Liver (tissue), 8 donors: ENCODE measurements at regions not wholly inside any gene's neighbourhood (a gene's known extent, or its start where the extent isn't known, plus 50 kb on each side); places are given as distances from the start of the nearest gene placed in this dataset.

Experiments used
- DNase-seq: peaks from one replicate; pipeline ENCODE4 v3.0.0-alpha.2; 2017; ENCODE audit warnings: low spot score
- H3K27ac ChIP-seq, 2 donors: one replicate each; pipeline ENCODE4 v1.7.0; 2013; ENCODE audit warnings: inconsistent platforms in 2 of 2, low read length in 2 of 2, control low read depth in 1 of 2, low read depth in 1 of 2, mild to moderate bottlenecking in 1 of 2
- H3K27me3 ChIP-seq, 4 donors: one replicate each; pipeline versions ENCODE4 v1.6.1 to v1.7.0; 2013; ENCODE audit warnings: low read length in 3 of 4, inconsistent platforms in 1 of 4, mild to moderate bottlenecking in 1 of 4, moderate library complexity in 1 of 4; ENCODE audit not compliant: control insufficient read depth in 4 of 4, insufficient read depth in 4 of 4
- H3K36me3 ChIP-seq, 4 donors: one replicate each; pipeline versions ENCODE4 v1.6.1 to v1.7.0; 2013; ENCODE audit warnings: low read length in 3 of 4, mild to moderate bottlenecking in 3 of 4, low read depth in 1 of 4, moderate library complexity in 1 of 4; ENCODE audit not compliant: control insufficient read depth in 4 of 4, insufficient read depth in 3 of 4
- H3K4me1 ChIP-seq, 4 donors: one replicate each; pipeline versions ENCODE4 v1.6.1 to v1.7.0; 2013; ENCODE audit warnings: low read length in 3 of 4, mild to moderate bottlenecking in 3 of 4, moderate library complexity in 1 of 4; ENCODE audit not compliant: control insufficient read depth in 4 of 4, insufficient read depth in 4 of 4
- H3K4me3 ChIP-seq, 3 donors: one replicate each; pipeline versions ENCODE4 v1.6.1 to v1.7.0; 2013; ENCODE audit warnings: low read length in 3 of 3, control low read depth in 1 of 3, low read depth in 1 of 3, mild to moderate bottlenecking in 1 of 3
- H3K9ac ChIP-seq, 2 donors: one replicate each; pipeline ENCODE4 v1.7.0; 2013; ENCODE audit warnings: low read length in 2 of 2, mild to moderate bottlenecking in 2 of 2, moderate library complexity in 2 of 2, control low read depth in 1 of 2, low read depth in 1 of 2
- H3K9me3 ChIP-seq, 4 donors: one replicate each; pipeline versions ENCODE4 v1.6.1 to v1.7.0; 2013; ENCODE audit warnings: low read length in 3 of 4; ENCODE audit not compliant: control insufficient read depth in 4 of 4
- EGR1 ChIP-seq, 2 donors: IDR thresholded peaks; 2 replicates each; pipeline ENCODE4 v1.6.1; 2016 to 2018; ENCODE audit warnings: antibody characterized with exemption in 2 of 2, low read depth in 2 of 2
- FOXA1 ChIP-seq: IDR thresholded peaks from 2 replicates; pipeline ENCODE4 v1.6.1; 2016; ENCODE audit warnings: antibody characterized with exemption
- FOXA2 ChIP-seq: IDR thresholded peaks from 2 replicates; pipeline ENCODE4 v1.6.1; 2016; ENCODE audit warnings: antibody characterized with exemption
- GABPA ChIP-seq, 2 donors: IDR thresholded peaks in 1 of 2; conservative IDR thresholded peaks in 1 of 2; 2 replicates each; pipeline ENCODE4 v1.6.1; 2016; ENCODE audit warnings: antibody characterized with exemption in 2 of 2, mild to moderate bottlenecking in 1 of 2, moderate library complexity in 1 of 2
- HNF4A ChIP-seq, 2 donors: conservative IDR thresholded peaks; 2 replicates each; pipeline ENCODE4 v1.6.1; 2016; ENCODE audit warnings: antibody characterized with exemption in 2 of 2, mild to moderate bottlenecking in 2 of 2
- HNF4G ChIP-seq: IDR thresholded peaks from 2 replicates; pipeline ENCODE4 v1.6.1; 2016; ENCODE audit warnings: antibody characterized with exemption
- JUND ChIP-seq, 2 donors: IDR thresholded peaks; 2 replicates each; pipeline ENCODE4 v1.6.1; 2016; ENCODE audit warnings: antibody characterized with exemption in 2 of 2
- NR2F2 ChIP-seq: IDR thresholded peaks from 2 replicates; pipeline ENCODE4 v1.6.1; 2016; ENCODE audit warnings: antibody characterized with exemption
- RAD21 ChIP-seq, 2 donors: IDR thresholded peaks; 2 replicates each; pipeline ENCODE4 v1.6.1; 2016; ENCODE audit warnings: antibody characterized with exemption in 2 of 2, mild to moderate bottlenecking in 2 of 2
- RXRA ChIP-seq, 2 donors: IDR thresholded peaks; 2 replicates each; pipeline ENCODE4 v1.6.1; 2017 to 2018; ENCODE audit warnings: antibody characterized with exemption in 2 of 2, mild to moderate bottlenecking in 1 of 2
- SP1 ChIP-seq: IDR thresholded peaks from 2 replicates; pipeline ENCODE4 v1.6.1; 2018; ENCODE audit warnings: antibody characterized with exemption, mild to moderate bottlenecking
- TAF1 ChIP-seq: conservative IDR thresholded peaks from 2 replicates; pipeline ENCODE4 v1.6.1; 2016; ENCODE audit warnings: antibody characterized with exemption, mild to moderate bottlenecking
- YY1 ChIP-seq: IDR thresholded peaks from 2 replicates; pipeline ENCODE4 v1.6.1; 2016; ENCODE audit warnings: antibody characterized with exemption, mild to moderate bottlenecking
- WGBS: extraction: QIAGEN DNeasy Blood & Tissue Kit; methylation state at CpG from one replicate; pipeline ENCODE4 v1.1.7; 2013; 5-methylcytosine and 5-hydroxymethylcytosine counted together
- TF ChIP-seq, protein P1 (sequence below): IDR thresholded peaks from 2 replicates; pipeline ENCODE4 v1.6.1; 2016; ENCODE audit warnings: antibody characterized with exemption
- TF ChIP-seq, protein P2 (sequence below): IDR thresholded peaks from 2 replicates; pipeline ENCODE4 v1.6.1; 2016; ENCODE audit warnings: antibody characterized with exemption, mild to moderate bottlenecking
- TF ChIP-seq, protein P3 (sequence below): IDR thresholded peaks from 2 replicates; pipeline ENCODE4 v1.6.1; 2016; ENCODE audit warnings: antibody characterized with exemption
- TF ChIP-seq, protein P4 (sequence below): IDR thresholded peaks from 2 replicates; pipeline ENCODE4 v1.6.1; 2016; ENCODE audit warnings: antibody characterized with exemption
- TF ChIP-seq, protein P5 (sequence below): fragments of 150-350 bp; IDR thresholded peaks from 2 replicates; pipeline ENCODE4 v1.5.1; 2017; ENCODE audit warnings: improper control_type of control experiment, low read depth, low read length; ENCODE audit not compliant: missing input control
- donor health status: healthy.
- donor health status: healthy.
- donor health status: healthy.
- donor health status: healthy.
- donor health status: healthy.

DNA sequence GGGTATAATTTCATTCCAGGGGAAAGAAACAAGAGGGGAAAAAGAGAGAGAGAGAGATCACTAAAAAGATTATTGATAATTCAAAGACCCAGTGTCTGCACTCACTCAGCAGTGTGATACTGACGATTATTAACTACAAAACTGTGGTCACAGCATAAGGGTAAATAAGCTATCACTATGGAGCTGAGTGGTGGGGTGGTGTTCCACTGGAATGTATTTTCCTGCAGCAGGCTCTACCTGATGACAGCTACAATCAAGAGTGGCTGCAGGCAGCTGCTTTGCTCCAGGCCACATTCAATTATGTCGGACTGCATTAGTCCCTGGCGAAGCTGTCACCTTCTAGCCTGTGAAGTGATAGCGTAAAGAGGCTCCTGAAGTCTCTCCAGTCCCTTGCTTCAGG is 122.2 kb upstream of the TFAP2D start:
- Histone ChIP-seq H3K36me3 (no peaks in the 10 kb centered on the region), H3K4me1 (no peaks in the 10 kb centered on the region), H3K4me3 (no peak overlapping the region), H3K27me3 (peaks cover 0 to 5% (median 0%) of the 10 kb centered on the region in 4 donors), H3K27ac (no peak overlapping the region), H3K9me3 (no peaks in the 10 kb centered on the region), H3K9ac (no peak overlapping the region)
- DNase-seq, result no peak
- no peak for TF ChIP-seq HNF4A (conservative IDR thresholded peaks at IDR 0.05)
- TF ChIP-seq HNF4G, result no peak
- no peak for TF ChIP-seq YY1
- no peak for TF ChIP-seq FOXA2
- TF ChIP-seq FOXA1, result no peak
- TF ChIP-seq NR2F2, result no peak
- TF ChIP-seq, protein P1, sequence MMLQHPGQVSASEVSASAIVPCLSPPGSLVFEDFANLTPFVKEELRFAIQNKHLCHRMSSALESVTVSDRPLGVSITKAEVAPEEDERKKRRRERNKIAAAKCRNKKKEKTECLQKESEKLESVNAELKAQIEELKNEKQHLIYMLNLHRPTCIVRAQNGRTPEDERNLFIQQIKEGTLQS, result no peak
- TF ChIP-seq, protein P2, sequence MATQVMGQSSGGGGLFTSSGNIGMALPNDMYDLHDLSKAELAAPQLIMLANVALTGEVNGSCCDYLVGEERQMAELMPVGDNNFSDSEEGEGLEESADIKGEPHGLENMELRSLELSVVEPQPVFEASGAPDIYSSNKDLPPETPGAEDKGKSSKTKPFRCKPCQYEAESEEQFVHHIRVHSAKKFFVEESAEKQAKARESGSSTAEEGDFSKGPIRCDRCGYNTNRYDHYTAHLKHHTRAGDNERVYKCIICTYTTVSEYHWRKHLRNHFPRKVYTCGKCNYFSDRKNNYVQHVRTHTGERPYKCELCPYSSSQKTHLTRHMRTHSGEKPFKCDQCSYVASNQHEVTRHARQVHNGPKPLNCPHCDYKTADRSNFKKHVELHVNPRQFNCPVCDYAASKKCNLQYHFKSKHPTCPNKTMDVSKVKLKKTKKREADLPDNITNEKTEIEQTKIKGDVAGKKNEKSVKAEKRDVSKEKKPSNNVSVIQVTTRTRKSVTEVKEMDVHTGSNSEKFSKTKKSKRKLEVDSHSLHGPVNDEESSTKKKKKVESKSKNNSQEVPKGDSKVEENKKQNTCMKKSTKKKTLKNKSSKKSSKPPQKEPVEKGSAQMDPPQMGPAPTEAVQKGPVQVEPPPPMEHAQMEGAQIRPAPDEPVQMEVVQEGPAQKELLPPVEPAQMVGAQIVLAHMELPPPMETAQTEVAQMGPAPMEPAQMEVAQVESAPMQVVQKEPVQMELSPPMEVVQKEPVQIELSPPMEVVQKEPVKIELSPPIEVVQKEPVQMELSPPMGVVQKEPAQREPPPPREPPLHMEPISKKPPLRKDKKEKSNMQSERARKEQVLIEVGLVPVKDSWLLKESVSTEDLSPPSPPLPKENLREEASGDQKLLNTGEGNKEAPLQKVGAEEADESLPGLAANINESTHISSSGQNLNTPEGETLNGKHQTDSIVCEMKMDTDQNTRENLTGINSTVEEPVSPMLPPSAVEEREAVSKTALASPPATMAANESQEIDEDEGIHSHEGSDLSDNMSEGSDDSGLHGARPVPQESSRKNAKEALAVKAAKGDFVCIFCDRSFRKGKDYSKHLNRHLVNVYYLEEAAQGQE, result no peak
- TF ChIP-seq EGR1 (IDR thresholded peaks at IDR 0.05; ENCODE audit: low read depth in 2 of 2), result no peak
- no peak for TF ChIP-seq GABPA (IDR thresholded peaks at IDR 0.05 in 1 of 2, conservative IDR thresholded peaks at IDR 0.05 in 1 of 2)
- no peak for TF ChIP-seq RAD21 (IDR thresholded peaks at IDR 0.05)
- TF ChIP-seq SP1, result no peak
- TF ChIP-seq, protein P3, sequence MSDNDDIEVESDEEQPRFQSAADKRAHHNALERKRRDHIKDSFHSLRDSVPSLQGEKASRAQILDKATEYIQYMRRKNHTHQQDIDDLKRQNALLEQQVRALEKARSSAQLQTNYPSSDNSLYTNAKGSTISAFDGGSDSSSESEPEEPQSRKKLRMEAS, result no peak
- TF ChIP-seq, protein P4, sequence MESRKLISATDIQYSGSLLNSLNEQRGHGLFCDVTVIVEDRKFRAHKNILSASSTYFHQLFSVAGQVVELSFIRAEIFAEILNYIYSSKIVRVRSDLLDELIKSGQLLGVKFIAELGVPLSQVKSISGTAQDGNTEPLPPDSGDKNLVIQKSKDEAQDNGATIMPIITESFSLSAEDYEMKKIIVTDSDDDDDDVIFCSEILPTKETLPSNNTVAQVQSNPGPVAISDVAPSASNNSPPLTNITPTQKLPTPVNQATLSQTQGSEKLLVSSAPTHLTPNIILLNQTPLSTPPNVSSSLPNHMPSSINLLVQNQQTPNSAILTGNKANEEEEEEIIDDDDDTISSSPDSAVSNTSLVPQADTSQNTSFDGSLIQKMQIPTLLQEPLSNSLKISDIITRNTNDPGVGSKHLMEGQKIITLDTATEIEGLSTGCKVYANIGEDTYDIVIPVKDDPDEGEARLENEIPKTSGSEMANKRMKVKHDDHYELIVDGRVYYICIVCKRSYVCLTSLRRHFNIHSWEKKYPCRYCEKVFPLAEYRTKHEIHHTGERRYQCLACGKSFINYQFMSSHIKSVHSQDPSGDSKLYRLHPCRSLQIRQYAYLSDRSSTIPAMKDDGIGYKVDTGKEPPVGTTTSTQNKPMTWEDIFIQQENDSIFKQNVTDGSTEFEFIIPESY, result no peak
- TF ChIP-seq, protein P5, sequence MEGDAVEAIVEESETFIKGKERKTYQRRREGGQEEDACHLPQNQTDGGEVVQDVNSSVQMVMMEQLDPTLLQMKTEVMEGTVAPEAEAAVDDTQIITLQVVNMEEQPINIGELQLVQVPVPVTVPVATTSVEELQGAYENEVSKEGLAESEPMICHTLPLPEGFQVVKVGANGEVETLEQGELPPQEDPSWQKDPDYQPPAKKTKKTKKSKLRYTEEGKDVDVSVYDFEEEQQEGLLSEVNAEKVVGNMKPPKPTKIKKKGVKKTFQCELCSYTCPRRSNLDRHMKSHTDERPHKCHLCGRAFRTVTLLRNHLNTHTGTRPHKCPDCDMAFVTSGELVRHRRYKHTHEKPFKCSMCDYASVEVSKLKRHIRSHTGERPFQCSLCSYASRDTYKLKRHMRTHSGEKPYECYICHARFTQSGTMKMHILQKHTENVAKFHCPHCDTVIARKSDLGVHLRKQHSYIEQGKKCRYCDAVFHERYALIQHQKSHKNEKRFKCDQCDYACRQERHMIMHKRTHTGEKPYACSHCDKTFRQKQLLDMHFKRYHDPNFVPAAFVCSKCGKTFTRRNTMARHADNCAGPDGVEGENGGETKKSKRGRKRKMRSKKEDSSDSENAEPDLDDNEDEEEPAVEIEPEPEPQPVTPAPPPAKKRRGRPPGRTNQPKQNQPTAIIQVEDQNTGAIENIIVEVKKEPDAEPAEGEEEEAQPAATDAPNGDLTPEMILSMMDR, result no peak
- TF ChIP-seq JUND (IDR thresholded peaks at IDR 0.05), result no peak
- WGBS, result 57% methylated on average over 4 of the region's 4 CpGs

DNA sequence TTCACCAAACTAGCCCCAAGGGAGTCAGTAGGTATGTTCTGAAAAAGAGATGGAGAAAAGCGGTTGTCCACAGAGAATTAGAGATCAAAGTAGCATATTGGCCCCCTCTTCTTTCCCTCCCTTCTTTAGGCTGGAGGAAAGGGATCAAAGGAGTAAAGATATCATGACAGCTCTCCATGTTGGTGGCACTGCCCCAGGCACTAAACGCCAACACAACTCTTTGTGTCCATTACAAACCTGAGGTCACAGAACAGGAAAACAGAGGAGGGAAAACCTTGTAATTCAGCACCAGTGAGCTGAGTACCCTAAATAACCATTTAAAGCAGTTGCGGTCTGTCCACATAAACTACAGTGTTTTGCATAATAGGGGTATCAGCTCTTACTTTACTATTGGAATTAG is 113.0 kb upstream of the TFAP2D start:
- TF ChIP-seq EGR1 (IDR thresholded peaks at IDR 0.05; ENCODE audit: low read depth in 2 of 2), result no peak
- TF ChIP-seq TAF1, result no peak
- no peak for TF ChIP-seq RXRA (IDR thresholded peaks at IDR 0.05)
- TF ChIP-seq HNF4G, result no peak
- TF ChIP-seq, protein P2, result no peak
- TF ChIP-seq, protein P5, result no peak
- no peak for TF ChIP-seq JUND (IDR thresholded peaks at IDR 0.05)
- TF ChIP-seq NR2F2, result no peak
- TF ChIP-seq, protein P3, result no peak
- no peak for TF ChIP-seq FOXA1
- Histone ChIP-seq H3K36me3 (no peaks in the 10 kb centered on the region), H3K4me1 (no peaks in the 10 kb centered on the region), H3K9me3 (no peaks in the 10 kb centered on the region), H3K27me3 (no peaks in the 10 kb centered on the region), H3K9ac (no peak overlapping the region), H3K4me3 (no peak overlapping the region), H3K27ac (no peak overlapping the region)
- WGBS, result 90% methylated on average over 3 of the region's 3 CpGs
- no peak for DNase-seq
